CD14-positive monocyte (primary cell): ENCODE measurements at regions not wholly inside any gene's neighbourhood (a gene's known extent, or its start where the extent isn't known, plus 50 kb on each side); places are given as distances from the start of the nearest gene placed in this dataset.

Experiments
- DNase-seq, 3 donors: peaks; one replicate each; pipeline ENCODE4 v3.0.0-alpha.2; 2011 to 2022
- H2AFZ ChIP-seq: 2 replicates; pipeline ENCODE4 v1.6.0; 2012; ENCODE audit warnings: mild to moderate bottlenecking, low read depth, low read length, inconsistent platforms; ENCODE audit not compliant: insufficient read depth, poor library complexity, severe bottlenecking
- H3K27ac ChIP-seq, 2 donors: 1 replicate in 1 of 2; 2 replicates in 1 of 2; pipeline ENCODE4 v1.5.1; 2012 to 2013; ENCODE audit warnings: low read length in 2 of 2, control low read depth in 1 of 2, inconsistent platforms in 1 of 2, low read depth in 1 of 2, mild to moderate bottlenecking in 1 of 2
- H3K27me3 ChIP-seq, 2 donors: one replicate each; pipeline versions ENCODE4 v1.6.0 to v1.6.1; 2011 to 2013; ENCODE audit warnings: low read length in 2 of 2; ENCODE audit not compliant: control insufficient read depth in 2 of 2, insufficient read depth in 2 of 2
- H3K36me3 ChIP-seq, 2 donors: replicated peaks in 1 of 2; 1 replicate in 1 of 2; 2 replicates in 1 of 2; pipeline versions ENCODE4 v1.5.1 to v1.6.1; 2012 to 2013; ENCODE audit warnings: low read length in 2 of 2, control low read depth in 1 of 2, inconsistent platforms in 1 of 2, mild to moderate bottlenecking in 1 of 2; ENCODE audit not compliant: insufficient read depth in 2 of 2, control insufficient read depth in 1 of 2
- H3K4me1 ChIP-seq, 2 donors: 1 replicate in 1 of 2; 2 replicates in 1 of 2; pipeline versions ENCODE4 v1.5.1 to v1.6.1; 2012 to 2013; ENCODE audit warnings: low read length in 2 of 2, control low read depth in 1 of 2, inconsistent platforms in 1 of 2, mild to moderate bottlenecking in 1 of 2, moderate library complexity in 1 of 2; ENCODE audit not compliant: insufficient read depth in 2 of 2, control insufficient read depth in 1 of 2
- H3K4me2 ChIP-seq: replicated peaks from 2 replicates; pipeline ENCODE3; 2012; ENCODE audit warnings: low read length, moderate library complexity, mild to moderate bottlenecking; ENCODE audit not compliant: poor library complexity, severe bottlenecking; ENCODE audit errors: extremely low read depth
- H3K4me3 ChIP-seq, 3 experiments: fragments of 200-600 bp in 1 of 3; sonication (generic) in 1 of 3; replicated peaks in 1 of 3; 1 replicate in 2 of 3; 2 replicates in 1 of 3; pipeline ENCODE4 v1.5.1; 2011 to 2013; ENCODE audit warnings: low read length in 3 of 3, mild to moderate bottlenecking in 3 of 3, control low read depth in 2 of 3, low read depth in 2 of 3, inconsistent platforms in 1 of 3, moderate library complexity in 1 of 3
- H3K79me2 ChIP-seq: 2 replicates; pipeline ENCODE4 v1.6.0; 2012; ENCODE audit warnings: mild to moderate bottlenecking, control low read depth, inconsistent platforms, low read length, moderate library complexity; ENCODE audit not compliant: insufficient read depth
- H3K9ac ChIP-seq: 2 replicates; pipeline ENCODE4 v1.6.0; 2017; ENCODE audit warnings: low read length, mild to moderate bottlenecking; ENCODE audit not compliant: insufficient read depth, poor library complexity, severe bottlenecking
- H3K9me3 ChIP-seq, 2 donors: replicated peaks in 1 of 2; 1 replicate in 1 of 2; 2 replicates in 1 of 2; pipeline versions ENCODE4 v1.5.1 to v1.6.1; 2012 to 2013; ENCODE audit warnings: low read length in 2 of 2, control low read depth in 1 of 2; ENCODE audit not compliant: control insufficient read depth in 1 of 2, insufficient read depth in 1 of 2
- H4K20me1 ChIP-seq: 2 replicates; pipeline ENCODE4 v1.6.0; 2012; ENCODE audit warnings: mild to moderate bottlenecking, low read length, control low read depth, moderate library complexity; ENCODE audit not compliant: insufficient read depth
- H3K27ac Mint-ChIP-seq, 7 donors: one replicate each; pipeline ENCODE4 v1.8.0; 2020; ENCODE audit warnings: mild to moderate bottlenecking in 7 of 7, mixed read lengths in 7 of 7, moderate library complexity in 6 of 7, inconsistent platforms in 2 of 7
- H3K27me3 Mint-ChIP-seq, 3 donors: one replicate each; pipeline ENCODE4 v1.8.0; 2021 to 2022; ENCODE audit warnings: low read depth in 3 of 3, mild to moderate bottlenecking in 3 of 3, mixed read lengths in 3 of 3, moderate library complexity in 3 of 3, inconsistent platforms in 1 of 3
- H3K36me3 Mint-ChIP-seq, 2 donors: one replicate each; pipeline ENCODE4 v1.8.0; 2020; ENCODE audit warnings: mixed read lengths in 2 of 2, inconsistent platforms in 1 of 2, mild to moderate bottlenecking in 1 of 2
- H3K4me1 Mint-ChIP-seq: one replicate; pipeline ENCODE4 v1.8.0; 2020; ENCODE audit warnings: mild to moderate bottlenecking, mixed read lengths
- H3K4me3 Mint-ChIP-seq, 2 donors: one replicate each; pipeline ENCODE4 v1.8.0; 2020; ENCODE audit warnings: mild to moderate bottlenecking in 2 of 2, mixed read lengths in 2 of 2, moderate library complexity in 1 of 2
- H3K9me3 Mint-ChIP-seq, 7 donors: one replicate each; pipeline ENCODE4 v1.8.0; 2020 to 2022; ENCODE audit warnings: mixed read lengths in 7 of 7, mild to moderate bottlenecking in 6 of 7, moderate library complexity in 6 of 7, inconsistent platforms in 2 of 7
- WGBS: methylation state at CpG from one replicate; pipeline ENCODE4 v1.1.5; 2013; ENCODE audit warnings: missing lambda C conversion rate; ENCODE audit not compliant: insufficient coverage; 5-methylcytosine and 5-hydroxymethylcytosine counted together
- intact Hi-C, 2 donors: fragments of 100-400 bp; cut with micrococcal nuclease; formaldehyde crosslinking; loops; one replicate each; pipeline versions ENCODE4 v1.15.0 to v1.15.1; 2023
- TF ChIP-seq, protein P1 (sequence below): fragments of 200-600 bp; IDR thresholded peaks from one replicate; pipeline ENCODE4 v1.8.0; 2022; ENCODE audit warnings: antibody characterized with exemption, mild to moderate bottlenecking

DNA sequence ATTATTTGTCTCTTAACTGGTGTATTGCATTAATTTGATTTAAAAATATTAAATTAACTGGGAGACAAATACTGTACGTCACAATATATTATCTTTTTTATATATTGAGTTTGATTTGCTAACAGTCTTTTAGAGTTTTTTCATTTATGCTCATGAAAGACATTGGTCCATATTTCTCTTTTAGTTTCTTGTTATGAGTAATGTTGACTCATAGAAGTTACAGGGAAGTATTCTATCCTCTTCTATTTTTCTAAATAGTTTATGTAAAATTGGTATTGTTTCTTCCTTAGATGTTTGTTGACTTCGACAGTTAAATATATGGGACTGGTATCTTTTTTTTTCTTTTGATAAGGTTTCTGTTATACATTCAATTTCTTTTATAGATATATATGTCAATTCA lies 1115.6 kb upstream of the CITED2 start:
- Mint-ChIP-seq H3K9me3 (peaks cover 4 to 11% (median 8%) of the 10 kb centered on the region in 7 donors), H3K36me3 (no peaks in the 10 kb centered on the region), H3K4me1 (no peaks in the 10 kb centered on the region), H3K27me3 (no peaks in the 10 kb centered on the region), H3K27ac (no peak overlapping the region), H3K4me3 (no peak overlapping the region)
- WGBS, result no CpG with 5 or more reads among the region's 2 CpGs
- no peaks in the 10 kb centered on the region for H3K4me1 ChIP-seq
- no peak overlapping the region for H3K4me3 ChIP-seq
- no peak overlapping the region for H3K4me2 ChIP-seq
- H4K20me1 ChIP-seq, result no peaks in the 10 kb centered on the region
- TF ChIP-seq, protein P1, sequence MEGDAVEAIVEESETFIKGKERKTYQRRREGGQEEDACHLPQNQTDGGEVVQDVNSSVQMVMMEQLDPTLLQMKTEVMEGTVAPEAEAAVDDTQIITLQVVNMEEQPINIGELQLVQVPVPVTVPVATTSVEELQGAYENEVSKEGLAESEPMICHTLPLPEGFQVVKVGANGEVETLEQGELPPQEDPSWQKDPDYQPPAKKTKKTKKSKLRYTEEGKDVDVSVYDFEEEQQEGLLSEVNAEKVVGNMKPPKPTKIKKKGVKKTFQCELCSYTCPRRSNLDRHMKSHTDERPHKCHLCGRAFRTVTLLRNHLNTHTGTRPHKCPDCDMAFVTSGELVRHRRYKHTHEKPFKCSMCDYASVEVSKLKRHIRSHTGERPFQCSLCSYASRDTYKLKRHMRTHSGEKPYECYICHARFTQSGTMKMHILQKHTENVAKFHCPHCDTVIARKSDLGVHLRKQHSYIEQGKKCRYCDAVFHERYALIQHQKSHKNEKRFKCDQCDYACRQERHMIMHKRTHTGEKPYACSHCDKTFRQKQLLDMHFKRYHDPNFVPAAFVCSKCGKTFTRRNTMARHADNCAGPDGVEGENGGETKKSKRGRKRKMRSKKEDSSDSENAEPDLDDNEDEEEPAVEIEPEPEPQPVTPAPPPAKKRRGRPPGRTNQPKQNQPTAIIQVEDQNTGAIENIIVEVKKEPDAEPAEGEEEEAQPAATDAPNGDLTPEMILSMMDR, result no peak
- intact Hi-C loops, result no loop called here
- H3K27ac ChIP-seq, result no peak overlapping the region
- H3K27me3 ChIP-seq, result no peaks in the 10 kb centered on the region
- H3K9me3 ChIP-seq, result peaks cover 5 to 11% of the 10 kb centered on the region in 2 donors
- no peaks in the 10 kb centered on the region for H3K36me3 ChIP-seq
- no peak overlapping the region for H2AFZ ChIP-seq
- DNase-seq, result no peak
- H3K9ac ChIP-seq, result no peak overlapping the region
- no peaks in the 10 kb centered on the region for H3K79me2 ChIP-seq

DNA sequence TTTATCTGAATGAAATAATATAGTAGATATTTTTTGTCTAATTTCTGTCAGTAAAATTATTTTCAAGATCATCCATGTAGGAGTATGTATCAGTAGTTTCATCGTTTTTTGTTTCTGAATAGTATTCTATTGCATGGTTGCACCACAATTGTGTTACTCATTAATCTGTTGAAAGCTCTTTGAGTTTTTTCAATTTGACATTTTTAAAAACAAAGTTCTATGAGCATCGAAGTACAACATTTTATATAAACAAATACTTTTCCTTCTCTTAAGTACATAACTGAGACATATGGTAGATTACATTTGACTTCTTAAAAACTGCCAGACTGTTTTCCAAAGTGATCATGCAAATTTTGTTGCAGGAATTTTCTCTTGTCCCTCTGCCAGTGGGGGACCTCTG lies 1113.1 kb upstream of the CITED2 start:
- WGBS, result no CpG with 5 or more reads among the region's 2 CpGs
- H3K4me3 ChIP-seq, result no peak overlapping the region
- H3K4me2 ChIP-seq, result no peak overlapping the region
- intact Hi-C loops, result no loop called here
- no peaks in the 10 kb centered on the region for H3K36me3 ChIP-seq
- H3K4me1 ChIP-seq, result no peaks in the 10 kb centered on the region
- no peaks in the 10 kb centered on the region for H3K4me1 Mint-ChIP-seq
- H3K9me3 ChIP-seq, result peaks cover 5% of the 10 kb centered on the region in 2 donors
- no peak overlapping the region for H2AFZ ChIP-seq
- H3K9me3 Mint-ChIP-seq, result peaks cover 0 to 11% (median 6%) of the 10 kb centered on the region in 7 donors
- H3K27ac Mint-ChIP-seq, result no peak overlapping the region
- H3K79me2 ChIP-seq, result no peaks in the 10 kb centered on the region
- no peaks in the 10 kb centered on the region for H3K27me3 Mint-ChIP-seq
- no peaks in the 10 kb centered on the region for H4K20me1 ChIP-seq
- no peak overlapping the region for H3K4me3 Mint-ChIP-seq
- no peaks in the 10 kb centered on the region for H3K27me3 ChIP-seq
- no peaks in the 10 kb centered on the region for H3K36me3 Mint-ChIP-seq
- H3K27ac ChIP-seq, result no peak overlapping the region
- H3K9ac ChIP-seq, result no peak overlapping the region
- TF ChIP-seq, protein P1, result no peak
- no peak for DNase-seq
